Esophagus squamous epithelium (tissue), 4 donors: ENCODE measurements at regions not wholly inside any gene's neighbourhood (a gene's known extent, or its start where the extent isn't known, plus 50 kb on each side); places are given as distances from the start of the nearest gene placed in this dataset.
"Not testable (repeated sequence)": the region's sequence is repeated elsewhere in the genome, so short reads cannot be mapped to it uniquely, and the experiment has no call there.

Source experiments
- CTCF ChIP-seq, 6 experiments: fragments of 450-650 bp in 4 of 6; fragments of 200-600 bp in 2 of 6; sonication (generic) in 2 of 6; IDR thresholded peaks; one replicate each; pipeline ENCODE4 v1.5.1; 2016 to 2019; ENCODE audit warnings: antibody characterized with exemption in 6 of 6, mild to moderate bottlenecking in 4 of 6, moderate library complexity in 4 of 6
- POLR2A ChIP-seq, 4 donors: fragments of 450-650 bp; IDR thresholded peaks; one replicate each; pipeline ENCODE4 v1.6.1; 2017; ENCODE audit warnings: antibody characterized with exemption in 4 of 4, mild to moderate bottlenecking in 4 of 4, moderate library complexity in 3 of 4

GRCh38 chr10:45541032-45541431 lies 131.5 kb downstream of the ZFAND4 start:
- TF ChIP-seq CTCF, POLR2A (IDR thresholded peaks at IDR 0.05): not testable (repeated sequence)
